M059J (cell line): ENCODE measurements at regions not wholly inside any gene's neighbourhood (a gene's known extent, or its start where the extent isn't known, plus 50 kb on each side); places are given as distances from the start of the nearest gene placed in this dataset.
"Not testable (repeated sequence)": the region's sequence is repeated elsewhere in the genome, so short reads cannot be mapped to it uniquely, and the experiment has no call there.

Experiments
- DNase-seq: peaks from one replicate; pipeline ENCODE4 v3.0.0-alpha.2; 2012; ENCODE audit warnings: low read depth

DNA sequence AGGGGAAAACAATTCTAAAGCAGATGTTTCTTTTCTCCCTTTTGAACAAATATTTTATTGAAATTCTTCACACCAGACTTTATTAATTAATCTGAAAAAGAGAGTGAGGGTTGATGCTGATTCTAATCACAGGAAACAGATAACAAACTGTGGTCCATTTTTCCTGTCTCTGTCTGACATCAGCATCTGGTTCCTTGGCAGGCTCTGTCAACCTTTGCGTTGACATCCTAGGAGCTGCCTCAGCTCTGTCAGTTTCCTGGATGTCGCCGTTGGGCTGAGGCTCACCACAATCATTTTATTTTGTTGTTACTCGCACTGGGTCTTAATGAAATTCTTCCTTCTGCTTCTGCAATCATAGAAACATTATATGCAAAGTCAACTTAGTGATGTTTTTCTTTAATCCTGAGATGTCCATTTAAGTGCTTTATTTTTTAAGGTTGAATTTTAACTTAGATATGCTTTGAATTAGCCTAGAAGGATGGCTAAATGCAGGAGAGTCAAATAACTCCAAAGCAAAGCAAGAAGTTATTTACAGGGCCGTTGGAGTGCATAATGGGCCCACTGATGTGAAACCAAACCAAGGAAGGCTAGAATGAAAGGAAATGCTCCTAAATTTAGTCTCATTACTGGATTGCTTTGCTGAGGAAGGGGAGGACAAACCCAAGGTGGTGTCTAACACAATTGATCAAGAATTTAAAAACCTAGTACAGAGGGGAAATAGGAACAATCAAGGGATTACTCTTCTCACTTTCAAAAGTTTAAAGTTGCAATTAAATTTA lies 542.4 kb downstream of the FLRT2 start:
- no peak for DNase-seq

DNA sequence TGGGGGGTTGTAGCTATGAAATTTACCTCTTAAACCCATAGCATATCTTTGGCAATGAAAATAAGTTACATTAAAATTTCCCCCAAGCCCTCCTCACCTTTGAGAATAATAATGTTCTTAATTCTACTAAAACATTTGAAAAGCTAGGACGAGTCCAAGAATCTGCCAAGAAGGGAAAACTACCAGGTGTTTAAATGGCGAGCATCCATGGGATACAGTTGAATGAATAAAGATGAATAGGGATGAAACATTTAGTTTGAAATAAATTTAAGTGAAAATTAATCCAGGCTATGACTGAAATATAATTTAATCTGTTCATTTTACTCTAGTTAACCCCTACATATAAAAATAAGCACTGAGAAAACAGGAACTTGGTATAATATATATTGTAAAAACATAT lies 536.7 kb downstream of the FLRT2 start:
- DNase-seq = no peak

DNA sequence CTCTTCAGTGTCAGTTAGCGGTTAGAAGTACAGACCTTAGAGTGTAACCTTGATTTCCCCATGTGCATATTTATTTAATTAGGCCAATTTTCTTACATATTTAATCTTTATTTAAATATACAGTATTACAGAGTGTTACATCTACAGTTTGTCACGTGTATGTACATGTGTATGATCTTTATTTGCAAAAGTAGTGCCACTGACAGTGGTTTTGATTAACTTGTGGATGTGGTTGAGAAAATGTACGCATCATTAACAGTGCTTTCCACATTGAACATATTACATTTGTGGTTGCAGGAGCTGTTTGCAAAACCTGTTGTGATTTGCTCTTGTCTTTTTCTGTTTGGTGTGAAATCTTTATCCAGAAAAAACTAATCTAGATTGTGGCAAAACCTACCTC lies 535.5 kb downstream of the FLRT2 start:
- no peak for DNase-seq

DNA sequence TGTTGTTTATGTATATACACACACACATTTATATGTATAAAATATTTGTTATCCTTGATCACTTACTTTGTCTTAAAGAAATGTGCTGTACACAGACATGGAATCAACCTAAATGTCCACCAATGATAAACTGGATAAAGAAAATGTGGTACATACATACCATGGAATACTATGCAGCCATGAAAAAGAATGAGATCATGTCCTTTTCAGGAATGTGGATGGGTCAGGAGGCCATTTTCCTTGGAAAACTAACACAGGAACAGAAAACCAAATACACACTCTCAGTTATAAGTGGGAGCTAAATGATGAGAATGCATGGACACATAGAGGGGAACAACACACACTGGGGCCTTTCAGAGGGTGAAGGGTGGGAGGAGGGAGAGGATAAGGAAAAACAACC lies 534.7 kb downstream of the FLRT2 start:
- DNase-seq = not testable (repeated sequence)

DNA sequence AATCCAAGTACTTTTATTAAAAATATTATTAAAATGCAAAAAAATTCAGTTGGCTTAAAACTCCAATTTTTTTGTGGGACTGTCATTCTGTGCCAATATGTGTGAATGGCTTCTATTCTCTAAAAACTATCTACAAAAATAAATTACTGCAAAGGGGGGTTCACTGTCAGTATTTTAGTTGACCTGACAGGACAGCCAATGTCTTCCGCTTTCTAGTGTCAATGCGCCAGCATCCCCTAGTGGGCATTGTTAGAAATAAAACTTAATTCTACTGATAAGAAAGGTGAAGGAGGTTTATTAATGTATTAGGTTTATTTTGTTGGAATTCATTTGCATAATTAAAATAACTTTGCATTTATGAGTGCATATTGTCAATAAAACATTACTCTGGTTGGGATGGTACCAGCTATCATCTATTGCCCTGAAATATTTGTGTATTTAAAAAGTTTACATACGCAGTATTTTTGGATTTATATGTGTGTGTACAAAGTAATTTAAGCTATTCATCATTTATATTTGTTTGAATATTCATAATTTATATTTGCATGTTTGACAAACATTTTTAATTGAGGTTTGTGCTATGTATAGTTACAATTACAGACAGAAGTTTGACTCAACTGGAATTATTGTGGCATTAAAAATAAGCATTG lies 527.2 kb downstream of the FLRT2 start:
- DNase-seq = no peak

DNA sequence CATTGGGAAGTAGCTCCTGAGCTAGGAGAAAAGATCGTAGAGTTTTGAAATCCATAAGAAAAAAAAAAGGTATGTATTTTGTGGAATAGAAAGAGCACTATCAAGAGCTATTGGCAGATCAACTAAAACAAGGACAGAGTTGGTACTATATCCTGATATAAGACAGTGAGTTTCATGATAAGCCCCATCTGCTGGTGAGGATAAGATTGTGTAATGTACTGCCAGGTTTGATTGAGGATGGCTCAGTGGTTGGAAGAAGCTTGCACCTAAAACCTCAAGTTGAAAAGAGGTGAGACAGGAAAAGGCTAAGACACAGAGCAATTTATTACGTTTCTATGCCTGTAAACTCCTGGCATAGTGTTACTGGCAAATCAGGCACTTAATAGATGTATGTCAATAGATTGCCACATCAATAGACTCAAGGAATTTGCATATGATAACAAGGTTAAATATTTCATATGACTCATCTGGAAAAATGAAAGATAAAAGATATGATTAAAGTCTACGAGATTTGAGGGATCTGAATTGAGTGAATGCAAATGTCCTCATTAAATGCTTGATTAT lies 525.6 kb downstream of the FLRT2 start:
- DNase-seq = no peak

DNA sequence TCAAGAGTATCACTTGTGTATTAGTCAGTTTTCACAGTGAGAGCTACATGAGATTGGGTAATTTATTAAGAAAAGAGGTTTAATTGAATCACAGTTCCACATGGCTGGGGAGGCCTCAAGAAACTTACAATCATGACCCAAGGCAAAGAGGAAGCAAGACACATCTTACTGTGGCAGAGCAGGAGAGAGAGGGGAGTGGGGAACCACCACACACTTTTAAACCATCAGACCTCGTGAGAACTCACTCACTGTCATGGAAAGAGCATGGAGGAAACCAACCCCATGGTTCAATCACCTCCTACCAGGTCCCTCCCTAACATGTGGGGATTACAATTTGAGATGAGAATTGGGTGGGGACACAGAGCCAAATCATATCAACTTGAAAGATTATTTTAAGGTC lies 522.9 kb downstream of the FLRT2 start:
- no peak for DNase-seq

DNA sequence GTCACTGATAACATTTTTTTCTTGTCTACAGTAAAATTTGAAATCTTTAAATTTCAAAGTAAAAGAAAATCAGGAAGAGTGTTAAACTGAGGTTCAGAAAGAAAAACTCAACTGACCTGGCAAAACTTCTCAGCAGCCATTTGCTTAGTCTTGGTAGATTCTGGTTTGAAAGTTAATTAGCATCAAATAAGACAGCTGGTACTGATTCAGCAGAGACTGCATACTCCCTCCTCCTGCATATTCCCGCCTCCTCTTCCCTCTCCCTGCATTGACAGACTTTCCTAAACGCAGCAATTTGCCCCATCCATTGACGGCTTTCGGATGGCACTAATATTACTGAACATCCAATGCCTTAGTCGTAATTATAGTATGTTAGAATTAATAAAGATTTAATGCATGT lies 520.8 kb downstream of the FLRT2 start:
- DNase-seq = no peak

DNA sequence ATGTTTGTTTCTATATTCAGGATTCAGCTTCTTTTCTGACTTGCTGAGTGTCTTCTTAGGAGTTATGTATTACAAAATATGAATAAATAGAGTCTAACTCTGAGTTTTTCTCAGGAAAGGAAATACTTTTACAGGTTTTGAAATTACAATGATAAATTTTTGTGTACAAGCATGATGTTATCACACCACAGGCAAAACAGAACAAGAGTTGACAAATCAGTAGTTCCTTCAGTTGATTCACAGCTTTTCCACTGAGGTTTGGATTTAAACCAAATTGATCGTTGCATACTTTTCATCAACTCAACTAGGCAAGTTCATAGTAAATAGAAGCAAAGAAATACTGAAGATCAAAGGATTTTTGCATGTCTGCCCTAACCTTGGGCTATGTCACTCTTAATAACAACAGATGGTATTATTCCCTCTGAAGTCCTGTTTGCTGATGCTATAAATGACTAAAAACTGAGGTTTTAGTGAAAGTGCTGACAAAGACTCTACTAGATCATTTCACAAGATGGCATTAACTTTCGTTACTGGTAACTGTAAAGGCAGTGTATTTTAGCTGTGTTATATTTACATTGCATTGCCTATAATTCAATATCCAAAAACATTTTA lies 520.2 kb downstream of the FLRT2 start:
- DNase-seq = no peak

DNA sequence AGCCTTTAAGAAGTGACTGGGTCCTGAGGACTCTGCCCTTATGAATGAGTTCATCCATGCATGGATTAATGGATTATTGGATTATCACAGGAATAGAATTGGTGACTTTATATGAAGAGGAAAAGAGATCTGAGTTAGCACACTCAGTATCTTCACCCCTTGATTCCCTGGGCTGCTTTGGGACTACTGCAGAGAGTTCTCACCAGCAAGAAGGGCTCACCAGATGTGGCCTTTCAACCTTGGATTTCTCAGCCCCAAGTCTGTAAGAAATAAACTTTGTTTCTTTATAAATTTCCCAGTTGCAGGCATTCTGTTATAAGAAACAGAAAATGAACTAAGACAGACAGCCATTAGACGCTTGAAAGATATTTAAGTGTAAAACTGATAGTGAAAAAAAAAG lies 509.2 kb downstream of the FLRT2 start:
- no peak for DNase-seq

DNA sequence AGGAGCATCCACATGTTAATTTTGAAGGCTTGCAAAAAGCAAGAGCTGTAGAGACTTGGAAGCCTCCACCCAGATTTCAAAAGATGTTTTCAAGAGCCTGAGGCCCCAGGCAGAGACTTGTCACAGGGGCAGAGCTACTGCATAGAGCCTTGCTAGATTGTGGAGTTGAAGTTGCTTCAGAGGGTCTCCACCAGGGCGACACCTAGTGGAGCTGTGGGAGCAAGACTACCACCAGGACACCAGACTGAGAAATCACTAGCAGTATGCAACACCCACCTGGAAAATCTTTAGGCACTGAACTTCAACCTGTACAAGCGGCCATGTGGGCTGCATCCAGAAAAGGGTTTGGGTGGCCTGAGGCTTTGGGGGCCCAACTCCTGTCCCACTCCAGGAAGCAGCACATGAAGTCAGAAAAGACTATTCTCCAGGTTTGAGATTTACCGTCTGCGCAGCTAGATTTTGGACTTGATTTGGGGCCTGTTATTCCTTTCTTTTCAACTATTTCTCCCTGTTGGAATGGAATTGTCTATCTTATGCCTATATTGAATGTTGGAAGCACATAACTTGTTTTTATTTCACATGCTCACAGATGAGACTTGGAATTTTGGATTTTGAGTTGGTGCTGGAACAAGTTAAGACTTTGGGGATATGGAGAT lies 508.6 kb downstream of the FLRT2 start:
- no peak for DNase-seq

DNA sequence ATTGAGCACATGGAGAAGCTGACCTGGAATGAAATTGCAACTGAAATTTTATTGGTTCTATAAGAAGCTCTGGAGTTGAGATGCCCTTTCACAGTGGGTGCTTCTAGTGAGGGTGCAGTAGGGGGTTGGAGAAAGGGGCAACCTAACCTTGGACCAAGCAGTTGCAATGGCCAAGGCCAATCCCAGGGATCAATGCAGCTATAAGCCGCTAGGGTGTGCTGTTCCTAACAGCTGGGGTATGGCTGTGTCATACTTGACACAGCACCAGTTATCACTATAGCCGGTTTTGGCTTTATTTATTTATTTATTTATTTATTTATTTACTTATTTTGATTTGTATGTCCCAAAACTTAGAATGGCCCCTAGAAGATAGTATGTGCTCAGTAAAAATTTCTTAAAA lies 505.9 kb downstream of the FLRT2 start:
- DNase-seq = no peak

DNA sequence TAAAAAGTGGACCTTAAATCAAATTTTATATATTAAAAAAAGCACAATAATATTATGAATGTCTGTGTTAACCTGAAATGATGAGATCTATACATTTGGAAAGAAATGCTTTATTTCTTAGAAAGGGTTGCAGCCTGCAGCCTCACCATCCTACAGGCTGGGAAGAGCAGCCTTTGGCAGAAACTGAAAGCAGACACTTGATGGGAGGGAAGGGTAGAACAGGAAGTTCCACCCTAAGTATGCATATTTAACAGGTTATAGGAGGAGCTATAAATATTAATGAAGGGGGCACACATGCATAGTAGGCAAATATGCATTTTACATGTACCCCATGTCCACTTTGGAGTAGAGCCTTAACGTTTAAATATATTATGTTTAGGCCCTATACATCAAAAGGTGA lies 498.0 kb downstream of the FLRT2 start:
- DNase-seq = no peak

DNA sequence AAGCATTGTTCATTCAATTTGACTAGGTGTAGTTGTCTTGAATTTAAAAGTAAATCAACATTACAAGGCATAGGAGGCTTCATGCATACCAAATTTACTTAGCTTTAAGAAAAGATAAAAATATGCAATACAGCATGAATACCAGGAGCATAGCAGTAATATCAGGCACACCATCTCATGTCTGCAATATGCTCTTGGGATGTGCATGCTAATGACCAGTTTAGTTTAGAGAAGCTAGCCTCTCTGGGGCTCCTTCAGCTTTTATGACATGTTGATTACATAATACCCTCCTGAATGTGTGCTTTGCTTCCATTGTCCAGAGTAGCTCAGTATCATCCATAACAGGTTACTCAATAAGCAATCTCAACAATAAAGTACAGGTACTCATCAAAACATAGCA lies 497.2 kb downstream of the FLRT2 start:
- no peak for DNase-seq

DNA sequence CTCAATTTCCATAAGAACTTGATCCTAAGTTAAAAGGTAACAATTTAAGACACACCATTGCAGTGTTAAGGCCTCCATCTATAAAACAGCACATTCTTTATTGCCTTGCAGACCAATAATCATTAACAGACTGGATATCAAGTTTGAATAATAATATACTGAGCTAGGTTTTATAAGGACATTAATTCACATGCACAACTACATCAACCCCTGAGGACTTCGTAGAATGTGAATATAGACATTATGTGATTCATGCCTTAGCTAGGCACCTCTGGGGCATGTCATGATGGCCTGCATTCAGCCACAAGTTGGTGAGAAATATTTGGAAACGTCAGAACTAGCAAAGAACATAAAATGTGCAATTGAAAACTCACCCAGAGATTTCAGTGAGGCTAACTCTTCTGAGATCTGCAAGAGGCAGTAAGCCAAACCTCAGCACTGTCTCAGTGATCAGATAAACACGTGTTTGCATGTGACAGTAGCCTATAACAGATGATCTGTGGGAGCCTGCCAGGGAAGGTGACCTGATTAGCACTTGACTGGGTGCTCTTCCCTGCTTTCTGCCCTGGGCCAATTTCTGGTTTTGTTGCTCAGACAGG lies 492.2 kb downstream of the FLRT2 start:
- no peak for DNase-seq

DNA sequence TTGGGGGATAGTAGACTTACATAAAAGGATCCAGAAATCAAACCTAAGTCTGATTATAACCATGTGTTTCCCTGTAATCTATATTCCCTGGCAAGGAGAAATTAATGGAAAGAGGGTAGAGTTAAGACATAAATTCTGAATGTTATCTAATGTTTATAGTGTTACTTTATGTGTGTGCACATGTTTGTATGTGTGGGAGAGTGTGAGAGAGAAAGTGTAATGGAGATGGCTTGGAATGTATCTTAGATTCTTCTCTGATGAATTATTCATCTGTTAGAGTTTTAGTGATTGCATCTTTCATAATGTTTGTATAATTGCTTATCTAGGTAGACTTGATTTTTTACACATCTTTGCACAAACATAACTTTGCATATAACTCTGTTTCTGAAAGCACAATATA lies 490.9 kb downstream of the FLRT2 start:
- DNase-seq = no peak

DNA sequence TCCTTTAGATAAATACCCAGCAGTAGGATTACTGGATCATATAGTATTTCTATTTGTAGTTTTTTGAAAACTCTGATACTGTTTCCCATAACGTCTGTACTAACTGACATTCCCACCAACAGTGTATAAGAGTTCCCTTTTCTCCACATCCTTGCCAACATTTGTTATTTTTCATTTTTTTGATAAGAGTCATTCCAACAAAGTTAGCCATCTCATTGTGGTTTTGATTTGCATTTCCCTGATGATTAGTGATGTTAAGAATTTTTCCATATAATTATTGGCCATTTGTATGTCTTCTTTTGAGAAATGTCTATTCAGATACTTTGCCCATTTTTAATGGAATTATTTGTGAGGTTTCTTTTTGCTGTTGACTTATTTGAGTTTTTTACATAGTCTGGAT lies 486.0 kb downstream of the FLRT2 start:
- no peak for DNase-seq

DNA sequence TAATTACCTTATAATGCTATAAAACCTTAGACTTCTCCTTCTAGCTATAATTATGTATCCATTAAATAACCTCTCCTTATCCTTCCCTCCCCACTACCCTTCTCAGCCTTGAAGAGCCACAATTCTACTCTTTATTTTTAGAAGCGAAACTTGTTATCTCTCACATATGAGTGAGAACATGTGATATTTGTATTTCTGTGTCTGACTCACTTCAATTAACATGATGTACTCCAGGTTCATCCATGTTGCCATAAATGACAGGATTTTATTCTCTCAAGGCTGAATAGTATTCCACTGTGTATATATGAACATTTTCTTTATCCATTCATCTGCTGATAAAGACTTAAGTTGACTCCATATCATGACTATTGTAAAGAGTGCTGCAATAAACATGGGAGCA lies 485.6 kb downstream of the FLRT2 start:
- no peak for DNase-seq

DNA sequence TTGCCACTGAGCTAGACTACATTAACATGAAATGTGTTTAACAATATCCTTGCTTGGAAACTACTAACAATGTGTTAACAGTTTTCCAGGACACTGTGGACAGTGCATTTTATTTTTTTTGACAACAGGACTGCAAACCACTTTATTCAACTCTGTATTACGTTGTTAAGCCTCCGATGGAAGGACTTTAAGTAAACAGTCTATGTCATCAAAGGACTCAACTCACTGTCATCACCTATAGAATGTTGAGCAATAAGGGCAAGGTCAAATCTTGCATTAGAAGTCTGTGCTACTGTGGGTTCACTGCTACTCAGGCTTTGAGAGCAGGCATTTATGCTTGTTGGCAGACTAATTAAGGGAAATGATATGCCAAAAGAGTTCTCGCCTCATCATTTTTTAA lies 483.7 kb downstream of the FLRT2 start:
- DNase-seq = no peak

DNA sequence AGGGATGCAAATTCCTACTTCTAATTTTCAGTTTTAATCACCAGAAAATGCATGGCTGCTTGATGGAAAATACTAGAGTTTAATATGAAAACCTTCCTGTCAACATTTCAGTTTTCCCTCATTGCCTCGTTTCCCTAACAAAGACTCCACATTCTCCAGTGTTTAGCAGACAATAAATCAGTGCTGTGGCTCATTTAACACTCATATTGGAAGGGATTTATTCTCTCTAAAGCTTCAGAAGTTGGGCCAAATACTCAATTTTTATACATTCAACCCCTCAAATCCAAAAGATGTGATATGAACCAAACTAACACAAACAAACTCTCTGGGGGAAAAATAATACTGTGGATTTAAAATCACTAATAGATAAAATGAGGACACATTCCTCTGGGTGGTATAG lies 482.5 kb downstream of the FLRT2 start:
- no peak for DNase-seq

DNA sequence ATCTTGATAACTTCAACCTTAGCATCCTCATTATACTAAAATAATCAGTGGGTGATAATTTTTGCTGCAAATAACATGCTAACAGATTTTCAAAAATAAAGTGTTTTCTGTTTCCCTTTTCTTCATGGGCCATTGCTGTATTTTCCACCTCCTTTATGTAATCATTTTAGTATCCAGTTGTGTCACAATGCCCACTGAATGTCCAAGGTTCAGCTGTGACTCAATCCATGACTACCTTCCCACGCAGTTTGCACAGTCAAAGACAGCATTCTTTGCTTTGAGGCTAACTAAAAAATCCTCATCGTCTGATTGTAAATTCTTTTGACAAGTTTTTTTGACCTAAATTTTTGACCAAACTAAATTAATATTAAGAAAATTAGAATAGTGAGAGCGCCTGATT lies 474.1 kb downstream of the FLRT2 start:
- DNase-seq = no peak

DNA sequence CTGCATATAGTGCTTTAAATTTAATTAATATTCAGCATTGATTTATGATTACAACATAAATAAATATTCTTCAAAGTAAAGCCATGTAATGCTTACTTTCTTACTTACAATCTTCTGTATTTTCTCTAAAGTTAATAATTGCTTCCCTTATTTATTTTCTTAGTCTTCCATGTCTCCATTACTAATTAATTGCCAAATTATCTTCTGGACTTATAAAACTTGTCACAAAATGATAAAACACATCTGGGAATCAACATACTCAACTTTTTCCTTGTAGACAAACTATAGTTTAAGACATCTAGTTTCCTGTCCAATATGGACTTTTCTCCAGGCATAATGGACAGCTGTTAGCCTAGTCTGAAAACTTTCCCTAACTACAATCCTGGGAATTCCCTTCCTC lies 466.6 kb downstream of the FLRT2 start:
- no peak for DNase-seq
